T-helper 9 cell (primary cell): ENCODE measurements at regions not wholly inside any gene's neighbourhood (a gene's known extent, or its start where the extent isn't known, plus 50 kb on each side); places are given as distances from the start of the nearest gene placed in this dataset.

Experiments used
- DNase-seq: peaks from one replicate; pipeline ENCODE4 v3.0.0-alpha.2; 2020

GRCh38 chr14:89600950-89601826 is 184.2 kb upstream of the FOXN3 start:
- no peak for DNase-seq

DNA sequence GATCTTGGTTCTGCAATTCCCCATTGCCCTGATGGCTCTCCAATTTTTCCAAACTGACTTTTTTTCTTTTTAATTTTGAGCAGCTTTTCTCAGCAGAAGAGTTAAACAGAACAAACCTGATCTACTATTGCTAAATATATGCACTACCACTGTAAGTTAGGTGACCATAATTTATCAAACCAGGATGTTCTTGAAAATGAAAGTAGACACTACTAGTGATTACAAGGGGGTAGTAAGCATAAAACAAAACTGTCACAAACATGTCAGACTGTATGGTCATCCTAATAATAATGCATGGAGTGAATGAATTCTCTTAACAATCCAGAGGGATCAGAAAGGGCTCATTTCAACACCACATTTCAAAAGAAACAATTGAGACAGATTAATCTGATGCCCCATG is 183.0 kb upstream of the FOXN3 start:
- no peak for DNase-seq

DNA sequence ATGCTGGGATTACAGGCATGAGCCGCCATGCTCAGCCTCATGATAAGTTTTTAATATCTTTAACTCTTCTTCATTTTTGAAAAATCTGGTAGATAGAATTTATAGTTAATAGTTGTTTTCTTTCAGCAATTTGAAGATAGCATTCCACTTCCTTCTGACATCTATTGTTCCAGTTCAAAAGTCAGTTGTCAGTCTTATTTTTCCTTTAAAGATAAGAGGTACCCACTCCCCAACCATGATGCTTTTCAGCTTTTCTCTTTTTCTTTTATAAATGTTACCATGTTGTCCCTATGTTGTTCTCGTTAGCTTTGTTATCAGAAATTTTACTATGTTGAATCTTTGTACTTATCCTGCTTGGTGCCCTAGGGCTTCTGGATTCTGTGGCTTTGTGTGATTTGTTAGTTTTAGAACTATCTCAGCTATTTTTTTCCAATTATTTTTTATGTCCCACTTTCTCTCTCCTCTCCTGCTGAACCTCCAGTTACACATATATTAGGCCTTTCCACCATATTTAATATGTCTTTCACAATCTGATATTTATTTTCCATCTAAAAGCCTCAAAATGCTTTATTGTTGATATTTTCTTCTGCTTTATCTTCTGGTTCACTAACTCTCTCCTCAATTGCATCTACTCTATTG is 181.6 kb upstream of the FOXN3 start:
- DNase-seq: no peak

DNA sequence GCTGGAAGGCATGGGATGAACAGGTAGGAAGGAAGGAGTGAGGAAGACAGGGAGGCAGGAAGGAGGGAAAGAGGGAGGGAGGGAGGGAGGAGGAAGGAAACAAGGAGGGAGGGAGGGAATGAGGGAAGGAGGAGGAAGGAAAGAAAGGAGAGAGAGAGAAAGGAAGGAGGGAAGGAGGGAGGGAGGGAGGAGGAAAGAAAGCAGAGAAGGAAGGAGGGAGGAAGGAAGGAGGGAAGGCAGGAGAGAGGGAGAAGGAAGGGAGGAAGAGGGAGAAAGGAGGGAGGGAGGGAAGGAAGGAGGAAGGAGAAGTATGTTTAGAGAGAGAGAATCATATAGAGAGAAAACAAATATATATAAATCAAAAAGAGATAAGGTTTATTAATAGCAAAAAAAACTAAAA is 175.9 kb upstream of the FOXN3 start:
- no peak for DNase-seq

DNA sequence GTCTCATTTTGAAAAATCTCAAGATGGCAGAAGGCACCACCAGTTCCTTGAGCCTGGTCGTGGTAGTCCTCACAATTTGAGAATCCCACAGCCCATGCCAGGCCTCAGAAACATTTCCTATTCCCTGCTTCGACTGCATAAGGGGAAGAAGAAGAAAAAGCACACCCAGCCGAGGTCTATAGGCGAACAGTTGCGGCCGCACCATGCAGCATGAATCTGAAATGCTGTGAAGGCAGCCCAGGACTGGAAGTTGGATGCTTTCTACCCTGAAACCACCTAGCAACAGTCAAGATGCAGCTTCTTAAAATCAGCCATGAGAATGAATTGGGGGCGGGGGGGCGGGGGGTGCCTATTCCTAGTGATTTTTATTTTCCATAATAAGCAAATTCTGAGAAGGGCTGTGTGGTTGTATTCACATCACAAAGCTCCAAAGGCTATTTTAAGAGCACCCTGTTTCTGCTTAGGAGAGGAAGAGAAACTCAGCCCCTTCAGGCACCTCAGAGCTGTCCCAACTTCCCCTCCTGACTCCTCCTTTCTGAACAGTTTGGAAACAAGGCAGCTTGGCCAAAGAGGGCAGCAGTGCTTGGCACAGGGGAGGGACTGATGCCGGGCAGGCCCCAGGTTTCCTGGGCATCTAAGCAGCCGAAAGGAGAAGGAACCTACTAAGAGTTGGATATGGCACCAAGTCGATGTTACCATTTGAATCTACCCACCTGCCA is 172.5 kb upstream of the FOXN3 start:
- no peak for DNase-seq

- DNase-seq: no peak
These were observed 171.8 kb upstream of the FOXN3 start for GRCh38 chr14:89588840-89589296.

- DNase-seq: no peak
These were observed 171.0 kb upstream of the FOXN3 start for GRCh38 chr14:89588016-89588415.

DNA sequence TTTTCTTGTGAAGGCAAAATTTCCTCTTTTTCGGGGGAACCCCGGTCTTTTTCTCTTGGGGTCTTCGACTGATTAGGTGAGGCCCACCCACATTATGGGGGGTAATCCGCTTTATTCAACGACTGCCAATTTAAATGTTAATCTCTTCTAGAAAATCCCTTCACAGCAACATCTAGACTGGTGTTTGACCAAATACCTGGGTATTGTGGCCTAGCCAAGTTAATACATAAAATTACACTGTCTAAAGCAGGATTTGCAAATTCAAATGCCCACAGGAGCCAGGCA is 170.0 kb upstream of the FOXN3 start:
- DNase-seq: no peak

- DNase-seq: no peak
These were observed 169.5 kb upstream of the FOXN3 start for GRCh38 chr14:89586258-89587135.

GRCh38 chr14:89578156-89578555 is 161.1 kb upstream of the FOXN3 start:
- no peak for DNase-seq

- no peak for DNase-seq
These were observed 159.9 kb upstream of the FOXN3 start for GRCh38 chr14:89576960-89577359.

DNA sequence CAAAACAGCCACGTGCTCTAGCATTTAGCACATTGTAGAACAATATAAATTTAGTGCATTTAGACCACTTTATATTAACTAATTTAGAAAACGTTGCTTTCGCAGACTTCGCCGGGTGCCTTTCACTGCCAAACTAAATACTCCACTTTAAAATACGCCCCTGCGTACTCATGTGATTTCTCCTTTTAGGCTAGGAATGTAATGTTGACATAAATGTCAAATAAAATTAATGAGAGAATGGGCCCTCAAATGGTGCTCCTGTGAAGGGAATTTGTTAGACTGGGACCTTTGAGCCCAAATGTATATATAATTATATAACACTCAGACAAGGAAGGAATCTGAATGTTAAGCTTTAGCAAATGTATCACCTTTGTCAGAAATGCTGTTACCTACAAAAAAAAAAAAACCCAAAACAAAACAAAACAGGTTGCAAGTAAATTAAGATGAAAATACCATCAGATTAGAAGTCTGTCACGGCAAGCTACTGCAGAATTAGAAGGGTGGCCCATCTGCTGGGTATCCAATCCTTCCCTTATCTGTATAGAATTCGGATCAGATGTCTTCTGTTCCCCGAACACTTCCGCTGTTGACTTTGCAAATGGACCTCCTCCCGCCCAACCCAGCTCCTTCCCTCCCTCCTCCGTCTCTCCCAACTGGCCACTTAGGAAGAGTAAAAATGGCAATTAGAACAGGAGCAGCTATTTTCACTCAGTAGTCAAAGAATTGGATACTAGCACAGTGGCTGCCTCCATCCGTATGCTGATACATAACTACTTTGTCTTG is 159.3 kb upstream of the FOXN3 start:
- no peak for DNase-seq

- no peak for DNase-seq
These were observed 158.5 kb upstream of the FOXN3 start for GRCh38 chr14:89575386-89576061.

GRCh38 chr14:89574420-89574819 is 157.4 kb upstream of the FOXN3 start:
- DNase-seq: no peak

GRCh38 chr14:89573399-89573657 is 156.3 kb upstream of the FOXN3 start:
- DNase-seq: no peak

- no peak for DNase-seq
These were observed 155.8 kb upstream of the FOXN3 start for GRCh38 chr14:89572596-89573398.

DNA sequence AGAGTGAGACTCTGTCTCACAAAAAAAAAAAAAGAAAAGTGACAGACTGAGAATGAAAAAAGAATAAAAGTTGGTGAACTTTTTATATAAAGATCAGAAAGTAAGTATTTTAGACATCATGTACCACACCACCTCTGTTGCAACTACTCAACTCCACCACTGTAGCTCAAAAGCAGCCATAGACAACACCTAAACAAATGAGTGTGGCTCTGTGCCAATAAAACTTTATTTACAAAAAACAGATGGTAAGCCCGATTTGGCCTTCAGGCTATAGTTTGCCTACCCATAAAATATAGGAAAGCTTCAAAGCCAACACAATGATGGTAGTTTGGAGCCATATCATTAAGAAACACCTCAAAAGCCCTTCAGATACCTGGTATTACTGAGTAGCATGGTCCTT is 154.5 kb upstream of the FOXN3 start:
- no peak for DNase-seq

GRCh38 chr14:89566644-89567415 is 149.8 kb upstream of the FOXN3 start:
- no peak for DNase-seq

DNA sequence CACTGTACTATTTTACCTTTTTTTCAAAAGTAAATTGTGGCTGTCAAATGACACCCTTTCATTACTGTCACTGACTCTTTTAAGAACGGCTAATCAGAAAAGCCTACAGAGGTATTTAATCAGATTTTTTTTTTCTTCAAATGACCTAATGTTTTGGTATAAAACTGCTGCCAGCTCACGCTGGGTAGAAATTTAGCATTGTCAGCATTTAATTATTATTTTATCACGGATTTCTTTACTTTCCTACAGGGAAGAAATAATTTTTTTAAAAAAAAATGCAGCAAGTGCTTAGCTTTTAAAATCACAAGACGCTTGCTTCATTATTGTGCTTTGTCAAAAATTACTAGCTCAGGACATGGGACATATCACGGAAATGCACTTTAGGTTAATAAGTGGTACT is 149.1 kb upstream of the FOXN3 start:
- DNase-seq: no peak

DNA sequence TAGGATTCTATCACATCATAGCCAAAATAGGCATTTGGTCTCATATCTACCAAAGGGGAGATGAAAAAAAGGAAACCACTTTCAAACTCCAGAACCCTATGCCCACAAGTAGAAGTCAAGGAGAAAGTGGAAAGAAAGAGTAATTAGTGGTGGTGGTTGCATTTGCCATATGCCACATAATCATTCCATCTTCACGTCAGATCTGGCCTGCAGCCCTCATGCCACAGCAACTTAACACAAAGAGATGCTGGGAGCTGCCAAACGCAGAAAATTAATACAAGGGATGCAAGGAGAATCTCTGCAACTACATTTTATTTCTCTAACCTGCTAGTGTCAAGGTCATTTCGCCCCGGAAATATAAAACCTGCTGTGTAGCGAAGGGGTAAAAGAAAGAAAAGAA is 148.6 kb upstream of the FOXN3 start:
- DNase-seq: no peak
